ENCODE measurements at regions not wholly inside any gene's neighbourhood (a gene's known extent, or its start where the extent isn't known, plus 50 kb on each side); places are given as distances from the start of the nearest gene placed in this dataset.

GRCh38 chr10:90394311-90394710, 463.5 kb downstream of the HTR7 start:
- no peak for TF ChIP-seq CTCF (optimal IDR thresholded peaks at IDR 0.05 in 1 of 3, IDR thresholded peaks at IDR 0.05 in 1 of 3, conservative IDR thresholded peaks at IDR 0.05 in 1 of 3; ENCODE audit: extremely low read depth in 1 of 3, insufficient read depth in 2 of 3, low read length in 3 of 3)
- no peak for TF ChIP-seq EZH2 (IDR thresholded peaks at IDR 0.05; ENCODE audit: low read length)
